Karpas-422 (cell line): ENCODE measurements at regions not wholly inside any gene's neighbourhood (a gene's known extent, or its start where the extent isn't known, plus 50 kb on each side); places are given as distances from the start of the nearest gene placed in this dataset.

Source experiments
- DNase-seq: peaks from one replicate; pipeline ENCODE4 v3.0.0-alpha.2; 2015
- H2AFZ ChIP-seq: fragments of 200-600 bp; sonication (generic); 2 replicates; pipeline ENCODE4 v1.6.1; 2014; ENCODE audit warnings: antibody characterized with exemption, low read length, mixed read lengths
- H3K27ac ChIP-seq: fragments of 200-600 bp; sonication (generic); 2 replicates; pipeline ENCODE4 v1.5.1; 2014; ENCODE audit warnings: mild to moderate bottlenecking, low read length, moderate library complexity
- H3K27me3 ChIP-seq: fragments of 200-600 bp; sonication (generic); 2 replicates; pipeline ENCODE4 v1.6.1; 2014; ENCODE audit warnings: low read length, mixed read lengths
- H3K36me3 ChIP-seq: fragments of 200-600 bp; sonication (generic); 2 replicates; pipeline ENCODE4 v1.6.1; 2014; ENCODE audit warnings: low read length, mixed read lengths; ENCODE audit not compliant: insufficient read depth
- H3K4me1 ChIP-seq: fragments of 200-600 bp; sonication (generic); 2 replicates; pipeline ENCODE4 v1.6.1; 2014; ENCODE audit warnings: mild to moderate bottlenecking, low read length, mixed read lengths
- H3K4me2 ChIP-seq: fragments of 200-600 bp; sonication (generic); 2 replicates; pipeline ENCODE4 v1.6.1; 2014; ENCODE audit warnings: low read length, low read depth, mild to moderate bottlenecking; ENCODE audit not compliant: poor library complexity, severe bottlenecking
- H3K4me3 ChIP-seq: fragments of 200-600 bp; sonication (generic); 2 replicates; pipeline ENCODE4 v1.5.1; 2014; ENCODE audit warnings: mild to moderate bottlenecking, antibody characterized with exemption, low read length, mixed read lengths
- H3K79me2 ChIP-seq: fragments of 200-600 bp; sonication (generic); 2 replicates; pipeline ENCODE4 v1.6.1; 2014; ENCODE audit warnings: mild to moderate bottlenecking, low read length, mixed read lengths
- H3K9ac ChIP-seq: fragments of 200-600 bp; sonication (generic); 2 replicates; pipeline ENCODE4 v1.6.0; 2014; ENCODE audit warnings: low read length
- H3K9me2 ChIP-seq: fragments of 200-600 bp; sonication (generic), shearing (Covaris generic); replicated peaks from 2 replicates; pipeline ENCODE4 v1.6.0; 2014; ENCODE audit warnings: mild to moderate bottlenecking, low read length, moderate library complexity; ENCODE audit not compliant: insufficient read depth
- H3K9me3 ChIP-seq: fragments of 300-700, 200-600 bp; sonication (generic); 2 replicates; pipeline ENCODE4 v1.6.1; 2014; ENCODE audit warnings: low read length, mixed read lengths
- H4K20me1 ChIP-seq: fragments of 200-600 bp; sonication (generic); 2 replicates; pipeline ENCODE4 v1.6.1; 2014; ENCODE audit warnings: mild to moderate bottlenecking, antibody characterized with exemption, low read length, low read depth; ENCODE audit not compliant: insufficient read depth

GRCh38 chr7:94344826-94345225 is 49.9 kb upstream of the COL1A2 start:
- Histone ChIP-seq H3K4me3 (no peak overlapping the region), H3K4me1 (no peaks in the 10 kb centered on the region), H3K27ac (no peak overlapping the region), H3K36me3 (no peaks in the 10 kb centered on the region), H2AFZ (no peak overlapping the region), H3K9ac (no peak overlapping the region), H3K9me2 (no peaks in the 10 kb centered on the region), H3K9me3 (no peaks in the 10 kb centered on the region), H3K27me3 (no peaks in the 10 kb centered on the region), H3K4me2 (no peak overlapping the region), H4K20me1 (no peaks in the 10 kb centered on the region), H3K79me2 (no peaks in the 10 kb centered on the region)
- no peak for DNase-seq
